Lower lobe of right lung (tissue), 2 donors: ENCODE measurements at regions not wholly inside any gene's neighbourhood (a gene's known extent, or its start where the extent isn't known, plus 50 kb on each side); places are given as distances from the start of the nearest gene placed in this dataset.

Source experiments
- ATAC-seq, 2 donors: fragments of 200-7000 bp; cut with Tn5 transposase; one replicate each; pipeline ENCODE4 v1.9.1; 2020 to 2022; ENCODE audit warnings: mild to moderate bottlenecking in 2 of 2, moderate library complexity in 2 of 2
- DNase-seq: peaks from one replicate; pipeline ENCODE4 v3.0.0-alpha.2; 2020
- H3K27ac ChIP-seq: fragments of 200-600 bp; one replicate; pipeline ENCODE4 v1.8.0; 2022
- H3K27me3 ChIP-seq: fragments of 200-600 bp; one replicate; pipeline ENCODE4 v1.8.0; 2022; ENCODE audit warnings: low read depth
- H3K36me3 ChIP-seq: fragments of 200-600 bp; one replicate; pipeline ENCODE4 v1.8.0; 2022; ENCODE audit warnings: mild to moderate bottlenecking
- H3K4me1 ChIP-seq: fragments of 200-600 bp; one replicate; pipeline ENCODE4 v1.8.0; 2022
- H3K4me3 ChIP-seq: fragments of 200-600 bp; one replicate; pipeline ENCODE4 v1.8.0; 2022; ENCODE audit warnings: mild to moderate bottlenecking
- H3K9me3 ChIP-seq: fragments of 200-600 bp; one replicate; pipeline ENCODE4 v1.8.0; 2022
- intact Hi-C: fragments of 100-400 bp; cut with DNase I; formaldehyde crosslinking; loops from one replicate; pipeline ENCODE4 v1.11.0; 2022
- TF ChIP-seq, protein P1 (sequence below): fragments of 200-600 bp; IDR thresholded peaks from one replicate; pipeline ENCODE4 v1.8.0; 2022; ENCODE audit warnings: antibody characterized with exemption, mild to moderate bottlenecking
- donor health status: DM: no; HTN: yes; CAD: no; lungs with severe emphysema.

DNA sequence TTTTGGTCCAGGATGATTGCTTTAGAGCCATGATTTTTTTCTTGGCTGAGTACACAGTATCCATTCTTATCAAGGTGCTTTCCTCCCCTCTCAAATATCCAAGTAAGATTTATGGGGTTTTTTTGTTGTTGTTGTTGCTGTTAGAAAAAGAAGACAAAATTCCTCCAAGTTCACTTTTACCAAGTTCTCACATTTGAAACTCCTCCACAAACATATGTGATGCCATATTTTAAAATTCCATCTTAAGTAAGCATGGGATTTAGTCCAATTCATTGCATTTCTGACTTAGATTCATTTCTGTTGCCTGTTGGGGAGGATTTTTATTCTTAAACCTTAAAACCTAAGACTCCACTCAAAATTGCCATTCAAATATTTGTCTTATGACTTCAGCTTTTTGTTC lies 128.6 kb upstream of the SPATA12 start:
- DNase-seq: no peak
- intact Hi-C loops: no loop called here
- Histone ChIP-seq H3K4me3 (no peak overlapping the region), H3K9me3 (no peaks in the 10 kb centered on the region), H3K27me3 (no peaks in the 10 kb centered on the region), H3K4me1 (peaks cover 38% of the 10 kb centered on the region), H3K36me3 (no peaks in the 10 kb centered on the region), H3K27ac (no peak overlapping the region)
- ATAC-seq: no peak
- TF ChIP-seq, protein P1, sequence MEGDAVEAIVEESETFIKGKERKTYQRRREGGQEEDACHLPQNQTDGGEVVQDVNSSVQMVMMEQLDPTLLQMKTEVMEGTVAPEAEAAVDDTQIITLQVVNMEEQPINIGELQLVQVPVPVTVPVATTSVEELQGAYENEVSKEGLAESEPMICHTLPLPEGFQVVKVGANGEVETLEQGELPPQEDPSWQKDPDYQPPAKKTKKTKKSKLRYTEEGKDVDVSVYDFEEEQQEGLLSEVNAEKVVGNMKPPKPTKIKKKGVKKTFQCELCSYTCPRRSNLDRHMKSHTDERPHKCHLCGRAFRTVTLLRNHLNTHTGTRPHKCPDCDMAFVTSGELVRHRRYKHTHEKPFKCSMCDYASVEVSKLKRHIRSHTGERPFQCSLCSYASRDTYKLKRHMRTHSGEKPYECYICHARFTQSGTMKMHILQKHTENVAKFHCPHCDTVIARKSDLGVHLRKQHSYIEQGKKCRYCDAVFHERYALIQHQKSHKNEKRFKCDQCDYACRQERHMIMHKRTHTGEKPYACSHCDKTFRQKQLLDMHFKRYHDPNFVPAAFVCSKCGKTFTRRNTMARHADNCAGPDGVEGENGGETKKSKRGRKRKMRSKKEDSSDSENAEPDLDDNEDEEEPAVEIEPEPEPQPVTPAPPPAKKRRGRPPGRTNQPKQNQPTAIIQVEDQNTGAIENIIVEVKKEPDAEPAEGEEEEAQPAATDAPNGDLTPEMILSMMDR: no peak

DNA sequence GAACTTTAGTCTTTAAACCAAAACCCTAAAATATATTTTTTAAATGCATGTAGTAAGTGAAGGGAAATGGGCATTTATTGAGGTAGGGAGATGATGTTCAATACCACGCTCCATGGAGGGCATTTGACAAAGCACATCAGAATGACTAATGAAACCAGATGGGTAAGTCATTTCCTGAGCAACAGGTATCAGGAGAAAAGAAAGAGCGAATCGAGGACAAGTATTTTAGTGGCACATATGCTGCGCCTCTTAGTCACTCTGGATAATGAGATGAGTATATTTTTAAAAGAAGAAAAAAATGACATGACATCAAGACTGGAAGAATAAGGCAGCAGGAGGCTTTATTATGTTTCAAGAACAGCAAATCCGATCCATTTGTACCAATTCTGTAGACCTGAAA lies 129.0 kb upstream of the ARHGEF3 start:
- Histone ChIP-seq H3K9me3 (no peaks in the 10 kb centered on the region), H3K4me3 (no peak overlapping the region), H3K27me3 (no peaks in the 10 kb centered on the region), H3K27ac (no peak overlapping the region), H3K36me3 (no peaks in the 10 kb centered on the region), H3K4me1 (peaks cover 44% of the 10 kb centered on the region)
- DNase-seq (no peak), ATAC-seq (no peak)
- intact Hi-C loops: no loop called here
- TF ChIP-seq, protein P1: no peak

DNA sequence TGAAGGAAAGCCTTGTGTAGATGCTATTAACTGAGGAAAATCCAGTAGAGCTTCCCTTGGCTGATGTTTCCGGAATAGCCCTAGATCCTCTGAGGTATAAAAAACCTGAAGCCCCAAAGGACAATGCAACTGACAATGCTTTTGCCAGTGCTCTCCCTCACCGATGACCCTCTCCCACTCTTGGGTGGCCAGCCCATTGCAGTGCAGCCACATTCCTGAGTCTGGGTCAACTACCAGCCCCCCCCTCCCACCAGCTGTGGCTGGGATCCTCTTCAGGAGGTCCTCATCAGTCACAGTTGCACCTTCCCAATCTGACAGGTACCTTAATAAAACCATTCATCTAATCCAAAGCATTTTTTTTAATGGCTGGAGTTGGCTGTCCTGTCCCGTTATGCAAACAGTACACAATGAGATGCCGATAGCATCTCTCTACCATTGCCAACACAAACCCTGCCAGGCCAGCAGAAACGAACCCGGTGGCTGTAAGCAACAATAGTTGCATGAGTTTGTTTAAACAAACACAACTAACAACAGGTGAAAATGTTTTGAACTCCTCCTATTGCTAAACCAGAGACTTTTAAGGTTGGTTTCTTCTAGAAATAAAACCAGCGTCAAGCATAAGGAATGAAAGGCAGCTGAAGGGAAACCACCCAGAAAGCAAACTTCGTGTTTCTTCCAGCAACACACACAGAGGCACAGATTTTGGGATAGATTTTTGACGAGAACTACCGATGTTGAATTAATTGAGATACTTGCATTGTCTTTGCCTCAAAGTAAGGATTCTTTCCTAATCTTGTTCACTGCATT lies 128.3 kb upstream of the ARHGEF3 start:
- peak overlapping the region; percentile 33 for H3K27ac ChIP-seq
- no peaks in the 10 kb centered on the region for H3K9me3 ChIP-seq
- H3K4me3 ChIP-seq: no peak overlapping the region
- H3K4me1 ChIP-seq: peaks cover 48% of the 10 kb centered on the region
- intact Hi-C loops: no loop called here
- DNase-seq: no peak
- TF ChIP-seq, protein P1: no peak
- no peaks in the 10 kb centered on the region for H3K27me3 ChIP-seq
- ATAC-seq: no peak
- no peaks in the 10 kb centered on the region for H3K36me3 ChIP-seq

DNA sequence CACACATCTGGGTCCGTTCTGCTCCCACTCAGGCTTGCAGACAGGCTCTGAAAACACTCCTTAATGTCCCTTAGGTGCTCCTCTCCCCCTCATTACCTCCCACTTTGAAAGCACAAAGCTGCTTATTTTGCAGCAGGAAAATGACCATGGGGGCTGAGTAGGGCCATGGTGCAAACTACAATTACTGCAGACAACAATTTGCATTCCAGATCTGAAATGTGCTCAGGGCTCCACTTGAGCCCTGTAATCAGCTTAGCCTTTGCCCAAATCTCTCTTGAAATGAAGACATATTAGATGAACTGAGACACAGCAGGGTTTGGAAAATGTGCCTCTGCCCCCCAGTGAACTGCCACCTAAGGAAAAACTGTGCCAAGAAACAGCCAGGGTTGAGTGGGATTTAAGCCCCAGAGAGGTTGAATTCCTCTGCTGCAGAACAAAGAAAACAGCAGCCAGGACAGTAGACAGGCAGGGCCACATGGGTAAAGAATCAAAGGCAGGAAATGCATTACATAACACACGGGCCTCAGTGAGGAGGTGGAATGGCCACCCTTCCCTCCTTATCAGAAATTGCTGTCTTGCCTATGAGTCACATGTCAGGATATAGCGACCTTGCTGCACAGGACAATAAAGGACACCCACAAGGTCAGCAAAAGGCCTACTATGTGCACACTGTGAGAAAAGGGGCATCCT lies 126.8 kb upstream of the ARHGEF3 start:
- H3K27ac ChIP-seq: peak overlapping the region; percentile 20
- peaks cover 63% of the 10 kb centered on the region for H3K4me1 ChIP-seq
- intact Hi-C loops: no loop called here
- ATAC-seq (peak; percentile 50 to 59), DNase-seq (no peak)
- no peak overlapping the region for H3K4me3 ChIP-seq
- H3K36me3 ChIP-seq: no peaks in the 10 kb centered on the region
- no peaks in the 10 kb centered on the region for H3K27me3 ChIP-seq
- TF ChIP-seq, protein P1: no peak
- no peaks in the 10 kb centered on the region for H3K9me3 ChIP-seq

DNA sequence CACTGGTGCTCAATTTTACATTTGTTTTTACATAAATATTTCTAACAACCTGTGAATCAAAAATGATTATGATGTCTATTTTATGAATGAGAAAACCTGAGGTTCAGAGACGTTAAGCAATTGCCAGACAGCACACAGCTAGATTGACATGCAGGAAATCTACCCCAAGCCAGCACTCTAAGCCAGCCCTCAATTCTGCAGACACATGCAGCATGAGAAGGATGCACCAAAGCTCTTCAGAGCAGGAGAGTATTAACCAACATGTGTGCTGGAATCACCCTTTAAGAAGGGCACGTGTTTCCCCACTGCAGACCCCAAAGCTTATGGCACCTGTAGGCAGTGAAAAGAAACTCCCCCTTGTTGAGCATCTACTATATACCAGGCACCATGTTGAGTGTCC lies 126.1 kb upstream of the ARHGEF3 start:
- ATAC-seq: no peak
- peaks cover 69% of the 10 kb centered on the region for H3K4me1 ChIP-seq
- intact Hi-C loops: no loop called here

More for the DNA sequence above, 126.1 kb upstream of the ARHGEF3 start:
- Histone ChIP-seq H3K9me3 (no peaks in the 10 kb centered on the region), H3K27ac (peak overlapping the region; percentile 20), H3K36me3 (no peaks in the 10 kb centered on the region), H3K27me3 (no peaks in the 10 kb centered on the region), H3K4me3 (no peak overlapping the region)
- TF ChIP-seq, protein P1: no peak
- DNase-seq: no peak
